ENCODE measurements at regions not wholly inside any gene's neighbourhood (a gene's known extent, or its start where the extent isn't known, plus 50 kb on each side); places are given as distances from the start of the nearest gene placed in this dataset.

DNA sequence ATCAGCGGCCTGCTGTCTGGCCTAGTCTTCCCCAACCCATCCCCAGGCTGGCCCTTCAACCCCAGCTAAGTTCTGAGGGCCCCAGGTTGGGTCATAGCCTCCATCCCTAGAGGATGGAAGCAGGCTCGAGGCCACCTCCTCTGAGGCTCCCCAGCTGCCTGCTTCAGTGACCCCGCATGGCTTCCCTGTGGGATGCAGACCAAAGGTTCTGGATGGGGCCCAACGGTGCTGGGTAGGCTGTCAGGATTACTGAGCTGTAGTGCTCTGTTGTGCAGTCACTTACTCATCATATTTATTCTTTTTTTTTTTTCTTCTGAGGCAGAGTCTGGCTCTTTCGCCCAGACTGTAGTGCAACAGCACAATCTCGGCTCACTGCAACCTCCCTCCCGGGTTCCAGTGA, 92.0 kb downstream of the IRF2BPL start (continued):
- TF ChIP-seq EP300 (IDR thresholded peaks at IDR 0.05; ENCODE audit: borderline replicate concordance in 1 of 2, control insufficient read depth in 1 of 2, low read depth in 2 of 2, low read length in 2 of 2) (no peak), ZSCAN29 (IDR thresholded peaks at IDR 0.05) (no peak), E2F4 (IDR thresholded peaks at IDR 0.05; ENCODE audit: low read depth, low read length) (no peak), SUZ12 (IDR thresholded peaks at IDR 0.05; ENCODE audit: unreplicated experiment) (no peak), RAD21 (IDR thresholded peaks at IDR 0.05; ENCODE audit: insufficient read depth, low read depth, low read length) (no peak)
- TF ChIP-seq, protein P1, sequence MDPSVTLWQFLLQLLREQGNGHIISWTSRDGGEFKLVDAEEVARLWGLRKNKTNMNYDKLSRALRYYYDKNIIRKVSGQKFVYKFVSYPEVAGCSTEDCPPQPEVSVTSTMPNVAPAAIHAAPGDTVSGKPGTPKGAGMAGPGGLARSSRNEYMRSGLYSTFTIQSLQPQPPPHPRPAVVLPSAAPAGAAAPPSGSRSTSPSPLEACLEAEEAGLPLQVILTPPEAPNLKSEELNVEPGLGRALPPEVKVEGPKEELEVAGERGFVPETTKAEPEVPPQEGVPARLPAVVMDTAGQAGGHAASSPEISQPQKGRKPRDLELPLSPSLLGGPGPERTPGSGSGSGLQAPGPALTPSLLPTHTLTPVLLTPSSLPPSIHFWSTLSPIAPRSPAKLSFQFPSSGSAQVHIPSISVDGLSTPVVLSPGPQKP (IDR thresholded peaks at IDR 0.05; ENCODE audit: low read depth, low read length) = no peak

GRCh38 chr14:76933515-76933914, 95.0 kb downstream of the IRF2BPL start:
- in situ Hi-C loops (cut with MboI) (no loop called here), intact Hi-C loops (cut with micrococcal nuclease; ENCODE audit: unreplicated experiment) (no loop called here)
- CTCF ChIA-PET = interaction anchor here (1.7 to 3.9 kb wide), 2 partner anchors 14 to 20 kb away, joined by 4 to 18 read pairs; no protein-coding TSS in a partner anchor
- no peak for ATAC-seq
- H3K36me3 ChIP-seq (ENCODE audit: control insufficient read depth in 2 of 2, insufficient read depth in 2 of 2, low read length in 1 of 2) = no peaks in the 10 kb centered on the region
- H3K4me1 ChIP-seq (ENCODE audit: control insufficient read depth, insufficient read depth, low read length) = peaks cover 7% of the 10 kb centered on the region
- RAD21 ChIA-PET (ENCODE audit: unreplicated experiment) = interaction anchor here (0.9 to 2.5 kb wide), 3 partner anchors 9 to 17 kb away, joined by 5 to 16 read pairs (median 6); no protein-coding TSS in a partner anchor
- H3K27me3 ChIP-seq (replicated peaks in 1 of 2; ENCODE audit: control insufficient read depth in 2 of 2, insufficient read depth in 2 of 2, low read length in 1 of 2) = no peaks in the 10 kb centered on the region
- POLR2A ChIA-PET = interaction anchor here (7.1 kb wide), 1 partner anchor 10 kb away, joined by 39 read pairs; no protein-coding TSS in a partner anchor
- H3K9me3 ChIP-seq (replicated peaks; ENCODE audit: control insufficient read depth, insufficient read depth, low read length) = no peaks in the 10 kb centered on the region
- no peaks in the 10 kb centered on the region for H3K79me2 ChIP-seq (ENCODE audit: control insufficient read depth, insufficient read depth, low read length)
- no peak for DNase-seq (ENCODE audit: low read depth, low spot score)
- no peaks in the 10 kb centered on the region for H4K20me1 ChIP-seq (ENCODE audit: control insufficient read depth, insufficient read depth)
- H3K9ac ChIP-seq (ENCODE audit: control insufficient read depth, insufficient read depth, low read length) = no peak overlapping the region
- no peak for FAIRE-seq
- H3K4me2 ChIP-seq (ENCODE audit: control insufficient read depth, insufficient read depth) = no peak overlapping the region
- TF ChIP-seq NFIC (IDR thresholded peaks at IDR 0.05; ENCODE audit: low read depth, low read length) (no peak), ZSCAN29 (IDR thresholded peaks at IDR 0.05) (no peak), TARDBP (IDR thresholded peaks at IDR 0.05; ENCODE audit: borderline replicate concordance) (no peak), RUNX3 (IDR thresholded peaks at IDR 0.05; ENCODE audit: low read length) (no peak)
- H2AFZ ChIP-seq (ENCODE audit: control insufficient read depth, low read depth, low read length) = no peak overlapping the region
- 30% methylated on average over 5 of the region's 5 CpGs for WGBS (ENCODE audit: insufficient coverage, insufficient replicate concordance, low lambda C conversion rate, missing lambda C conversion rate)
- no peak overlapping the region for H3K27ac ChIP-seq (ENCODE audit: control insufficient read depth, insufficient read depth)
- H3K4me3 ChIP-seq = no peak overlapping the region
- no TSS peak for BruUV-seq (replicated peaks)
- SMC1A ChIA-PET (ENCODE audit: uncharacterized antibody, unreplicated experiment) = interaction anchor here (0.8 to 7.9 kb wide), 4 partner anchors 8 to 16 kb away, joined by 4 to 57 read pairs (median 8); no protein-coding TSS in a partner anchor

Data from GM12878 (cell line).